GM11168 (cell line): ENCODE measurements at regions not wholly inside any gene's neighbourhood (a gene's known extent, or its start where the extent isn't known, plus 50 kb on each side); places are given as distances from the start of the nearest gene placed in this dataset.

Source experiments
- in situ Hi-C: fragments of 300-500 bp; cut with MboI; formaldehyde crosslinking; loops from one replicate; pipeline ENCODE4 v1.12.0; 2022; ENCODE audit warnings: low sequenced_read_pairs; ENCODE audit not compliant: unreplicated experiment

GRCh38 chr7:25813381-25813780 is 338.6 kb upstream of the NFE2L3 start:
- in situ Hi-C loops = no loop called here

- in situ Hi-C loops = no loop called here
These were observed 336.3 kb upstream of the NFE2L3 start for GRCh38 chr7:25815711-25816110.

- in situ Hi-C loops = no loop called here
These were observed 331.5 kb upstream of the NFE2L3 start for GRCh38 chr7:25820432-25821040.

- in situ Hi-C loops = no loop called here
These were observed 330.8 kb upstream of the NFE2L3 start for GRCh38 chr7:25821225-25821624.

GRCh38 chr7:25822823-25823222 is 329.2 kb upstream of the NFE2L3 start:
- in situ Hi-C loops = no loop called here

GRCh38 chr7:25823571-25823970 is 328.4 kb upstream of the NFE2L3 start:
- in situ Hi-C loops = no loop called here

GRCh38 chr7:25828468-25828867 is 323.5 kb upstream of the NFE2L3 start:
- in situ Hi-C loops = no loop called here

- in situ Hi-C loops = no loop called here
These were observed 322.3 kb upstream of the NFE2L3 start for GRCh38 chr7:25829663-25830062.

GRCh38 chr7:25830215-25830614 is 321.8 kb upstream of the NFE2L3 start:
- in situ Hi-C loops = no loop called here

- in situ Hi-C loops = no loop called here
These were observed 320.8 kb upstream of the NFE2L3 start for GRCh38 chr7:25831062-25831691.

GRCh38 chr7:25831831-25832411 is 320.1 kb upstream of the NFE2L3 start:
- in situ Hi-C loops = no loop called here

- in situ Hi-C loops = no loop called here
These were observed 319.5 kb upstream of the NFE2L3 start for GRCh38 chr7:25832456-25832855.

GRCh38 chr7:25832929-25833328 is 319.1 kb upstream of the NFE2L3 start:
- in situ Hi-C loops = no loop called here

- in situ Hi-C loops = no loop called here
These were observed 317.9 kb upstream of the NFE2L3 start for GRCh38 chr7:25834050-25834449.

- in situ Hi-C loops = no loop called here
These were observed 316.8 kb upstream of the NFE2L3 start for GRCh38 chr7:25835197-25835596.

- in situ Hi-C loops = no loop called here
These were observed 312.8 kb upstream of the NFE2L3 start for GRCh38 chr7:25839084-25839769.

- in situ Hi-C loops = no loop called here
These were observed 311.7 kb upstream of the NFE2L3 start for GRCh38 chr7:25840209-25840792.

GRCh38 chr7:25841575-25841974 is 310.4 kb upstream of the NFE2L3 start:
- in situ Hi-C loops = no loop called here

- in situ Hi-C loops = no loop called here
These were observed 309.7 kb upstream of the NFE2L3 start for GRCh38 chr7:25842201-25842733.

- in situ Hi-C loops = no loop called here
These were observed 308.5 kb upstream of the NFE2L3 start for GRCh38 chr7:25843467-25843866.
